H1 (cell line): ENCODE measurements at regions not wholly inside any gene's neighbourhood (a gene's known extent, or its start where the extent isn't known, plus 50 kb on each side); places are given as distances from the start of the nearest gene placed in this dataset.

Experiments used
- GABPA ChIP-seq: IDR thresholded peaks from 2 replicates; pipeline ENCODE4 v1.6.1; 2011; ENCODE audit warnings: mild to moderate bottlenecking, low read length, moderate library complexity, borderline replicate concordance; ENCODE audit not compliant: insufficient read depth
- TEAD4 ChIP-seq: IDR thresholded peaks from 2 replicates; pipeline ENCODE4 v1.6.1; 2012; ENCODE audit warnings: low read depth, low read length, inconsistent platforms, mixed read lengths
- TF ChIP-seq, protein P1 (sequence below), 3 experiments: IDR thresholded peaks; 1 replicate in 2 of 3; 2 replicates in 1 of 3; pipeline versions ENCODE4 v1.5.1 to v1.6.1; 2011; ENCODE audit warnings: low read length in 3 of 3, mild to moderate bottlenecking in 3 of 3, inconsistent platforms in 2 of 3, low read depth in 1 of 3, moderate library complexity in 1 of 3; ENCODE audit not compliant: insufficient read depth in 1 of 3; ENCODE audit errors: control extremely low read depth in 1 of 3

DNA sequence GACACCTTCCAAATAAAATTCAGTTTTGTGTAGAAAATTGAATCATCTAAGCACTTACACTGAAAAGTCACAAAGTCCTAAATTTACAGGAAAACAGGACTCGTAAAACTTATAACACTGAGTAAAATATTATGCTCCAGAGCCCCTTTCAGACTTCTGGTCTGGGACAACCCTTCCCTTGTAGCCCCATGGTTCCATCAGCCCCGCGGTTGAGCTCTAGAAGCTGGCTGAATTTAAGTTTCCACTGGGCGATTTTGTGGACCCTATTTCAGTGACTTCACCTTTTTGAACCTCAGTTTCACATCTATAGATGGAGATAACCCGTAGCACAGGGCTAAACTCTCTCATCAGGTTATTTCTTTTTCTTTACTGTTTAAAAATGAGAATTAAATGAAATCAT lies 117.7 kb upstream of the BACH2 start:
- no peak for TF ChIP-seq TEAD4
- TF ChIP-seq, protein P1, sequence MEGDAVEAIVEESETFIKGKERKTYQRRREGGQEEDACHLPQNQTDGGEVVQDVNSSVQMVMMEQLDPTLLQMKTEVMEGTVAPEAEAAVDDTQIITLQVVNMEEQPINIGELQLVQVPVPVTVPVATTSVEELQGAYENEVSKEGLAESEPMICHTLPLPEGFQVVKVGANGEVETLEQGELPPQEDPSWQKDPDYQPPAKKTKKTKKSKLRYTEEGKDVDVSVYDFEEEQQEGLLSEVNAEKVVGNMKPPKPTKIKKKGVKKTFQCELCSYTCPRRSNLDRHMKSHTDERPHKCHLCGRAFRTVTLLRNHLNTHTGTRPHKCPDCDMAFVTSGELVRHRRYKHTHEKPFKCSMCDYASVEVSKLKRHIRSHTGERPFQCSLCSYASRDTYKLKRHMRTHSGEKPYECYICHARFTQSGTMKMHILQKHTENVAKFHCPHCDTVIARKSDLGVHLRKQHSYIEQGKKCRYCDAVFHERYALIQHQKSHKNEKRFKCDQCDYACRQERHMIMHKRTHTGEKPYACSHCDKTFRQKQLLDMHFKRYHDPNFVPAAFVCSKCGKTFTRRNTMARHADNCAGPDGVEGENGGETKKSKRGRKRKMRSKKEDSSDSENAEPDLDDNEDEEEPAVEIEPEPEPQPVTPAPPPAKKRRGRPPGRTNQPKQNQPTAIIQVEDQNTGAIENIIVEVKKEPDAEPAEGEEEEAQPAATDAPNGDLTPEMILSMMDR (IDR thresholded peaks at IDR 0.05; ENCODE audit: control extremely low read depth in 1 of 3, insufficient read depth in 1 of 3, low read depth in 1 of 3, low read length in 3 of 3), result no peak
- TF ChIP-seq GABPA, result no peak
